A673 (cell line): ENCODE measurements at regions not wholly inside any gene's neighbourhood (a gene's known extent, or its start where the extent isn't known, plus 50 kb on each side); places are given as distances from the start of the nearest gene placed in this dataset.

Experiments
- BruUV-seq: library from RNA; stranded (reverse); fragments of 400-500 nt; replicated peaks from 2 replicates; lab custom pipeline; 2021; lab: Mats Ljungman, UMichigan
- CTCF ChIA-PET: fragments of 300-600 bp; sonication (Branson Sonifier 250); formaldehyde crosslinking; loops from one replicate; lab custom pipeline; 2022; ENCODE audit warnings: antibody characterized with exemption; lab: Charles Lee
- POLR2A ChIA-PET: fragments of 300-600 bp; sonication (Branson Sonifier 250); formaldehyde crosslinking; loops from one replicate; lab custom pipeline; 2022; ENCODE audit warnings: antibody characterized with exemption; ENCODE audit not compliant: low non-redundant PET; lab: Charles Lee
- DNase-seq: peaks from one replicate; pipeline ENCODE4 v3.0.0-alpha.2; 2015; ENCODE audit warnings: low spot score
- H3K27ac ChIP-seq: fragments of 200-600 bp; sonication (generic); 2 replicates; pipeline ENCODE4 v1.5.1; 2016; ENCODE audit warnings: mixed run types, low read depth, mild to moderate bottlenecking, mixed read lengths, antibody characterized with exemption, low read length; ENCODE audit not compliant: poor library complexity, severe bottlenecking
- H3K27me3 ChIP-seq: fragments of 200-600 bp; sonication (generic); replicated peaks from 2 replicates; pipeline ENCODE4 v1.6.1; 2017; ENCODE audit warnings: mixed run types, low read depth, mild to moderate bottlenecking, mixed read lengths, antibody characterized with exemption, low read length; ENCODE audit not compliant: insufficient read depth, poor library complexity
- H3K36me3 ChIP-seq: fragments of 200-600 bp; sonication (generic); 2 replicates; pipeline ENCODE4 v1.6.1; 2016; ENCODE audit warnings: mixed run types, mild to moderate bottlenecking, mixed read lengths, antibody characterized with exemption, low read length; ENCODE audit not compliant: insufficient read depth, poor library complexity, severe bottlenecking
- H3K4me1 ChIP-seq: fragments of 200-600 bp; sonication (generic); 2 replicates; pipeline ENCODE4 v1.6.1; 2017; ENCODE audit warnings: mixed run types, mild to moderate bottlenecking, mixed read lengths, antibody characterized with exemption, low read length; ENCODE audit not compliant: insufficient read depth, poor library complexity, severe bottlenecking
- H3K4me3 ChIP-seq: fragments of 200-600 bp; sonication (generic); 2 replicates; pipeline ENCODE4 v1.5.1; 2016; ENCODE audit warnings: low read depth, mixed run types, mild to moderate bottlenecking, mixed read lengths, low read length; ENCODE audit not compliant: poor library complexity, severe bottlenecking
- H3K9me3 ChIP-seq: fragments of 200-600 bp; sonication (generic); 2 replicates; pipeline ENCODE4 v1.6.1; 2016; ENCODE audit warnings: mixed run types, low read depth, mild to moderate bottlenecking, mixed read lengths, antibody characterized with exemption, low read length; ENCODE audit not compliant: poor library complexity, severe bottlenecking
- EZH2 ChIP-seq: fragments of 200-600 bp; sonication (generic); IDR thresholded peaks from 2 replicates; pipeline ENCODE4 v1.6.1; 2017; ENCODE audit warnings: borderline replicate concordance, low read depth, mild to moderate bottlenecking, mixed read lengths, antibody characterized with exemption, low read length; ENCODE audit not compliant: poor library complexity, severe bottlenecking
- intact Hi-C: fragments of 100-400 bp; cut with micrococcal nuclease; formaldehyde crosslinking; loops from one replicate; pipeline ENCODE4 v1.10.0; 2022; ENCODE audit not compliant: unreplicated experiment
- TF ChIP-seq, protein P1 (sequence below): fragments of 300-800, 200-600 bp; sonication (generic); conservative IDR thresholded peaks from 2 replicates; pipeline ENCODE4 v1.5.1; 2017; ENCODE audit warnings: low read depth, mild to moderate bottlenecking, antibody characterized with exemption, low read length, moderate library complexity, mixed read lengths

DNA sequence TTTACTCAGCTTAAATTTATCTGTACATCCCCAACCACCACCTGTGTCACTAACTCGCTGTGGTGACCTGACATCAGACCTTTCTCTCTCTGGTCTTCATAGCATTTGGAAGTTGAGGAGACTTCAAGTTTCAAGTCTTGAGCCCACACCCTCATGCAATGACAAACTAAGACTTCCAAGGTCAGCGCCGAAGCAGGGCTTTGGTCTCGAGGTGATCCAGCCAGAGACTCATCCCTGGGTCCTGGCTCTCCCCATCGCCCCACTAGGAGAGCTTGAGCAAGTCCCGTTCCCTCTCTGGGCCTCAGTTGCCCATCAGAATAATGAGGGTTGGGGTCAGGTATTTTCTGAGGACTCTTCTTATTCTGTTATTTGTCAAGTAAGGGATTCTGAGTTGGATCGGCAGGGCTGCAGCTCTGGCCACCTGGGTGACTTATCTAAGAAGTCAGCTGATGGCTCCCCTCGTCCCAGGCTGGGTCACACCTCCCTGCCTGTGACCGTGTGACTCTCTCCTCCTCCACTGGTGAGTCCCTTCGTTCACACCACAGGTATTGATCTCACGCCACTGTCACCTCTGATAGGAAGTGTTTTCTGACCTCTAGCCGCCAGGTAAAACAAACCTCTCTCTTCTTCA, 143.7 kb upstream of the RUNX3 start:
- CTCF ChIA-PET, result no interaction called here

DNA sequence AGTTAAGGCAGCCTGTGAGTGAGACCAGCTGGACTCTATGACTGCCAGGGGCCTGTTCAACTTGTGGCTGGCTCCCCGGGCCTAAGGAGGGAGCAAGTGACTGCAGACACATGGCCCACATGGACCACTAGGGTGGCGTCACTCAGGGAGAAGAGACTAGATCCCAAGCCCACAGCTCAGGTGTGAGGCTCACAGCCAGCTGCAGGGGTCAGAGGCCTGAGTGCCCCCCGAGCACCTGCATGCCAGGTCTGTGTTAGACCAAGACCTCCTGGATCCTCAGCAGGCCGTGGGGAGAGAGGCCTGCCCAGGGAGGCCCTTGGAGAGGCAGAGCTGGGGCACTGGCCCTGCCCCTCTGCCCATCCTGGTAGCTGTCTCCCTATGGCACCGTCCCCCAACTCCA, 142.4 kb upstream of the RUNX3 start:
- no peaks in the 10 kb centered on the region for H3K4me1 ChIP-seq
- ChIA-PET POLR2A (no interaction called here), CTCF (no interaction called here)
- H3K4me3 ChIP-seq, result no peak overlapping the region
- no peaks in the 10 kb centered on the region for H3K27me3 ChIP-seq
- BruUV-seq, result no TSS peak
- no peaks in the 10 kb centered on the region for H3K36me3 ChIP-seq
- DNase-seq, result no peak
- no peak overlapping the region for H3K27ac ChIP-seq
- peaks cover 5% of the 10 kb centered on the region for H3K9me3 ChIP-seq
- intact Hi-C loops, result no loop called here
- TF ChIP-seq EZH2, result no peak
- TF ChIP-seq, protein P1, sequence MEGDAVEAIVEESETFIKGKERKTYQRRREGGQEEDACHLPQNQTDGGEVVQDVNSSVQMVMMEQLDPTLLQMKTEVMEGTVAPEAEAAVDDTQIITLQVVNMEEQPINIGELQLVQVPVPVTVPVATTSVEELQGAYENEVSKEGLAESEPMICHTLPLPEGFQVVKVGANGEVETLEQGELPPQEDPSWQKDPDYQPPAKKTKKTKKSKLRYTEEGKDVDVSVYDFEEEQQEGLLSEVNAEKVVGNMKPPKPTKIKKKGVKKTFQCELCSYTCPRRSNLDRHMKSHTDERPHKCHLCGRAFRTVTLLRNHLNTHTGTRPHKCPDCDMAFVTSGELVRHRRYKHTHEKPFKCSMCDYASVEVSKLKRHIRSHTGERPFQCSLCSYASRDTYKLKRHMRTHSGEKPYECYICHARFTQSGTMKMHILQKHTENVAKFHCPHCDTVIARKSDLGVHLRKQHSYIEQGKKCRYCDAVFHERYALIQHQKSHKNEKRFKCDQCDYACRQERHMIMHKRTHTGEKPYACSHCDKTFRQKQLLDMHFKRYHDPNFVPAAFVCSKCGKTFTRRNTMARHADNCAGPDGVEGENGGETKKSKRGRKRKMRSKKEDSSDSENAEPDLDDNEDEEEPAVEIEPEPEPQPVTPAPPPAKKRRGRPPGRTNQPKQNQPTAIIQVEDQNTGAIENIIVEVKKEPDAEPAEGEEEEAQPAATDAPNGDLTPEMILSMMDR, result no peak

More for the DNA sequence above, 143.7 kb upstream of the RUNX3 start:
- BruUV-seq, result no TSS peak
- H3K9me3 ChIP-seq, result peaks cover 5% of the 10 kb centered on the region
- no peaks in the 10 kb centered on the region for H3K4me1 ChIP-seq
- no peak overlapping the region for H3K4me3 ChIP-seq
- no peaks in the 10 kb centered on the region for H3K27me3 ChIP-seq
- peak overlapping the region; percentile 7 for H3K27ac ChIP-seq
- intact Hi-C loops, result no loop called here
- POLR2A ChIA-PET, result interaction anchor here (0.7 kb wide), 1 partner anchor 166 kb away, joined by 3 read pairs; no protein-coding TSS in a partner anchor
- no peaks in the 10 kb centered on the region for H3K36me3 ChIP-seq
- no peak for DNase-seq
- no peak for TF ChIP-seq EZH2

- H3K4me3 ChIP-seq, result no peak overlapping the region
These were observed 138.8 kb upstream of the RUNX3 start for GRCh38 chr1:25068829-25069228.

More at GRCh38 chr1:25068829-25069228, 138.8 kb upstream of the RUNX3 start:
- BruUV-seq, result no TSS peak
- Histone ChIP-seq H3K4me1 (no peaks in the 10 kb centered on the region), H3K27ac (no peak overlapping the region), H3K36me3 (no peaks in the 10 kb centered on the region), H3K9me3 (no peaks in the 10 kb centered on the region), H3K27me3 (no peaks in the 10 kb centered on the region)
- TF ChIP-seq, protein P1, result no peak
- TF ChIP-seq EZH2, result no peak
- ChIA-PET POLR2A (no interaction called here), CTCF (no interaction called here)
- no peak for DNase-seq
- intact Hi-C loops, result no loop called here
